ENCODE measurements at regions not wholly inside any gene's neighbourhood (a gene's known extent, or its start where the extent isn't known, plus 50 kb on each side); places are given as distances from the start of the nearest gene placed in this dataset.

DNA sequence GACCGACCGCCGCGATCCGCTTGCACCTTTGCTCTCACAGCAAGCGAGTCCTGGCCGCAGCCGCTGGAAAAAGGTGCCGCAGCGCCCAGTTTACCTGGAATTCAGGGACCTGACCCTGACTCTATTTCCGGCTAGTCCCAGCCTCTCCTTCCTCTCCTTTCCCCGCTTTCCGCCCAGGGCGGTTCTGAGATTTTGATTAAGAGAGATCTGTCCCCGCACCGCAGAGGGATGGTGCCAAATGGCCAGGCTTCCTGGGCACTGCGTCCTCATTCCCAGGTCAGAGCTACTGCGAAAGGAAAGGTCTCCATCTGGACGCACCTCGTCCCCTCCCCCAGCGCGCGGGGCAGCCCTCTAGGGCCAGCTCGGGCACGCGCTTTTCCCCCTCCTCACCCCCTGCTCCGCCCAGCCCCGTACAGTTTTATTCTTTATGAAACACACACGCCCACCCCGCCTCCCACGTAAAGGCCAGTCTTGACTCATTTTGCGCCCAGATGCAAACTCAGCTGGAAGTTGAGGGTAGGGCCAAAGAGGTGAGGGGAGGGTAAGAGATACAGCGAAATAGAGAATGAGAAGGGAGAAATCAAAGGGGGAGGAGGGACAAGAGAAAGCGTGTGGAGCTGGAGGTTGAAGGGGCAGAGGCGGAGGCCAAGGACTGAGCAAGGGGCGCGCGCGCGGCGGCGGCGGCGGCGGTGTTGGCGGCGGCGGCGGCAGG, 411.8 kb upstream of the ESRRG start:
- Histone ChIP-seq H3K9me3 (ENCODE audit: control insufficient read depth, insufficient read depth, low read length) (peaks cover 4% of the 10 kb centered on the region; the same call in 1 of the 2 replicates), H3K9me1 (ENCODE audit: insufficient read depth, low read length) (no peaks in the 10 kb centered on the region), H3K79me1 (ENCODE audit: low read depth in 1 of 2, low read length in 2 of 2) (no peaks in the 10 kb centered on the region), H3K56ac (ENCODE audit: extremely low read depth, insufficient read depth, low read length) (no peak overlapping the region), H4K91ac (ENCODE audit: insufficient read depth, low read depth, low read length) (no peak overlapping the region), H4K8ac (ENCODE audit: low read depth in 2 of 2, low read length in 2 of 2) (no peak overlapping the region), H2BK120ac (ENCODE audit: low read depth, low read length) (no peak overlapping the region), H3K27me3 (ENCODE audit: control insufficient read depth, insufficient read depth, low read length) (peaks cover 50% of the 10 kb centered on the region), H3K4me2 (ENCODE audit: low read depth, low read length) (peak overlapping the region; percentile 89), H3K14ac (replicated peaks; ENCODE audit: low read depth, low read length) (no peak overlapping the region), H3K4me1 (ENCODE audit: control insufficient read depth, insufficient read depth, low read length) (no peaks in the 10 kb centered on the region; the same call in 1 of the 2 replicates), H3K4me3 (ENCODE audit: insufficient read depth, low read depth, low read length) (peak overlapping the region; percentile 75), H3K9ac (ENCODE audit: low read depth, low read length) (no peak overlapping the region), H3K18ac (ENCODE audit: low read depth, low read length) (no peak overlapping the region), H2BK20ac (ENCODE audit: low read depth, low read length) (no peak overlapping the region), H3K36me3 (ENCODE audit: control insufficient read depth, insufficient read depth, low read length) (no peaks in the 10 kb centered on the region), H3K23ac (ENCODE audit: low read depth, low read length) (no peak overlapping the region), H3K27ac (ENCODE audit: insufficient read depth, low read length) (no peak overlapping the region), H4K20me1 (ENCODE audit: insufficient read depth, low read length) (no peaks in the 10 kb centered on the region), H2AK5ac (ENCODE audit: low read depth, low read length) (no peak overlapping the region), H4K5ac (ENCODE audit: low read depth, low read length) (no peak overlapping the region), H2AFZ (replicated peaks; ENCODE audit: low read length, poor library complexity) (peak overlapping the region; percentile 83), H2BK15ac (ENCODE audit: low read depth, low read length) (no peak overlapping the region), H3K4ac (ENCODE audit: low read depth, low read length) (no peak overlapping the region), H2AK9ac (replicated peaks; ENCODE audit: low read depth, low read length, poor library complexity) (no peak overlapping the region), H2BK5ac (ENCODE audit: low read depth, low read length, poor library complexity, severe bottlenecking) (no peak overlapping the region)
- intact Hi-C loops (cut with micrococcal nuclease) = loop anchor here (10.0 kb wide), 1 partner anchor 530 kb away; no protein-coding TSS in a partner anchor
- peak; percentile 67 for ATAC-seq (ENCODE audit: low read depth)
- DNase-seq = peak; percentile 4
- ChIA-PET CTCF (interaction anchor here (0.7 kb wide), 1 partner anchor 993 kb away, joined by 4 read pairs; no protein-coding TSS in a partner anchor), POLR2A (ENCODE audit: unreplicated experiment) (no interaction called here)
- in situ Hi-C loops (cut with MboI; ENCODE audit: low sequenced_read_pairs) = no loop called here
- dilution Hi-C loops (cut with HindIII; ENCODE audit: low sequenced_read_pairs, unreplicated experiment) = no loop called here
- WGBS, 2 experiments (ENCODE audit: extremely low coverage in 2 of 2, insufficient read length in 1 of 2) = 0% methylated on average over 10 of the region's 49 CpGs; no CpG with 5 or more reads in 1 of the 2 experiments
- no peak for TF ChIP-seq CEBPB (IDR thresholded peaks at IDR 0.05; ENCODE audit: low read depth, low read length)
- no peak for TF ChIP-seq SMC3 (IDR thresholded peaks at IDR 0.05; ENCODE audit: low read depth, low read length)
- TF ChIP-seq, protein P1, sequence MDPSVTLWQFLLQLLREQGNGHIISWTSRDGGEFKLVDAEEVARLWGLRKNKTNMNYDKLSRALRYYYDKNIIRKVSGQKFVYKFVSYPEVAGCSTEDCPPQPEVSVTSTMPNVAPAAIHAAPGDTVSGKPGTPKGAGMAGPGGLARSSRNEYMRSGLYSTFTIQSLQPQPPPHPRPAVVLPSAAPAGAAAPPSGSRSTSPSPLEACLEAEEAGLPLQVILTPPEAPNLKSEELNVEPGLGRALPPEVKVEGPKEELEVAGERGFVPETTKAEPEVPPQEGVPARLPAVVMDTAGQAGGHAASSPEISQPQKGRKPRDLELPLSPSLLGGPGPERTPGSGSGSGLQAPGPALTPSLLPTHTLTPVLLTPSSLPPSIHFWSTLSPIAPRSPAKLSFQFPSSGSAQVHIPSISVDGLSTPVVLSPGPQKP (IDR thresholded peaks at IDR 0.05; ENCODE audit: borderline replicate concordance, low read depth, low read length) = no peak
- TF ChIP-seq, protein P2, sequence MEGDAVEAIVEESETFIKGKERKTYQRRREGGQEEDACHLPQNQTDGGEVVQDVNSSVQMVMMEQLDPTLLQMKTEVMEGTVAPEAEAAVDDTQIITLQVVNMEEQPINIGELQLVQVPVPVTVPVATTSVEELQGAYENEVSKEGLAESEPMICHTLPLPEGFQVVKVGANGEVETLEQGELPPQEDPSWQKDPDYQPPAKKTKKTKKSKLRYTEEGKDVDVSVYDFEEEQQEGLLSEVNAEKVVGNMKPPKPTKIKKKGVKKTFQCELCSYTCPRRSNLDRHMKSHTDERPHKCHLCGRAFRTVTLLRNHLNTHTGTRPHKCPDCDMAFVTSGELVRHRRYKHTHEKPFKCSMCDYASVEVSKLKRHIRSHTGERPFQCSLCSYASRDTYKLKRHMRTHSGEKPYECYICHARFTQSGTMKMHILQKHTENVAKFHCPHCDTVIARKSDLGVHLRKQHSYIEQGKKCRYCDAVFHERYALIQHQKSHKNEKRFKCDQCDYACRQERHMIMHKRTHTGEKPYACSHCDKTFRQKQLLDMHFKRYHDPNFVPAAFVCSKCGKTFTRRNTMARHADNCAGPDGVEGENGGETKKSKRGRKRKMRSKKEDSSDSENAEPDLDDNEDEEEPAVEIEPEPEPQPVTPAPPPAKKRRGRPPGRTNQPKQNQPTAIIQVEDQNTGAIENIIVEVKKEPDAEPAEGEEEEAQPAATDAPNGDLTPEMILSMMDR (conservative IDR thresholded peaks at IDR 0.05; ENCODE audit: low read depth, low read length) = no peak
- TF ChIP-seq NFE2L2 (IDR thresholded peaks at IDR 0.05; ENCODE audit: low read depth, low read length) = no peak
- TF ChIP-seq MAFK (IDR thresholded peaks at IDR 0.05; ENCODE audit: low read depth, low read length) = no peak
- TF ChIP-seq, protein P3, sequence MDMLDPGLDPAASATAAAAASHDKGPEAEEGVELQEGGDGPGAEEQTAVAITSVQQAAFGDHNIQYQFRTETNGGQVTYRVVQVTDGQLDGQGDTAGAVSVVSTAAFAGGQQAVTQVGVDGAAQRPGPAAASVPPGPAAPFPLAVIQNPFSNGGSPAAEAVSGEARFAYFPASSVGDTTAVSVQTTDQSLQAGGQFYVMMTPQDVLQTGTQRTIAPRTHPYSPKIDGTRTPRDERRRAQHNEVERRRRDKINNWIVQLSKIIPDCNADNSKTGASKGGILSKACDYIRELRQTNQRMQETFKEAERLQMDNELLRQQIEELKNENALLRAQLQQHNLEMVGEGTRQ (IDR thresholded peaks at IDR 0.05; ENCODE audit: low read depth, low read length) = no peak
- TF ChIP-seq MAZ (IDR thresholded peaks at IDR 0.05; ENCODE audit: borderline replicate concordance, low read depth, low read length) = no peak
- no peak for TF ChIP-seq RFX5 (IDR thresholded peaks at IDR 0.05; ENCODE audit: low read depth, low read length)
- no peak for TF ChIP-seq RCOR1 (IDR thresholded peaks at IDR 0.05; ENCODE audit: insufficient replicate concordance, low read length)
- no TSS peak for BruUV-seq (replicated peaks)

Measured in IMR-90 (cell line).